NCI-H1436 (cell line): ENCODE measurements at regions not wholly inside any gene's neighbourhood (a gene's known extent, or its start where the extent isn't known, plus 50 kb on each side); places are given as distances from the start of the nearest gene placed in this dataset.

Source experiments
- DNase-seq: peaks from one replicate; lab custom pipeline; 2025; lab: John Stamatoyannopoulos, UW

DNA sequence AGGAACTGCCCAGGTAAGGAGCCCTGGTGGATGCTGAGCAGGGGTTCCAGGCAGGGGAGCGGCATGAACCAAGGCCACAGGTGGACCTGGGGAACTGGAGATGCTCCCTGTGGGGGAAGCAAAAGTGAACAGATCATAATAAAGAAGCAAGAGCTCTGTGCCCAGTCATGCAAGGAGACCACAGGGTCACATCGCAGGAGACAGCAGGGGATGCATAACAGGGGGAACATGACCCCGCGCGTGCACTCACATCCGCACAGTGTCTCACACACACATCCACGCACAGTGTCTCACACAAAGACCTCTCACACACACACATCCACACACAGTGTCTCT is 473.3 kb upstream of the HS6ST1 start:
- DNase-seq: no peak

DNA sequence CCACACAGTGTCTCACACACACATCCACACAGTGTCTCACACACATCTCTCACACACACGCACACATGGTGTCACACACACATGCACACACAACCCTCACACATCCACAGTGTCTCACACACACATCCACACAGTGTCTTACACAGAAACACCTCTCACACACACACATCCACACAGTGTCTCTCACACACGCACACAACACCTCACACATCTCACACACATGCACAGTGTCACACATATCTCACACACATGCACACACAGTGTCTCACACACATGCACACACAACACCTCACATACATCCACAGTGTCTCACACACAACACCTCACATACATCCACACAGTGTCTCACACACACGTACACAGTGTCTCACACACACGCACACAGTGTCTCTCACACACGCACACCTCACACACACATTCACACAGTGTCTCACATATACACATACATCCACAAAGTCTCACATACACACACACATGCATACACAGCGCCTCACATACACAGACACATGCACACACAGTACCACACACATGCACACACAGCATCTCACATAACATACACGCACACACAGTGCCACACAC is 473.9 kb upstream of the HS6ST1 start:
- DNase-seq: no peak

GRCh38 chr2:128793404-128793803 is 474.7 kb upstream of the HS6ST1 start:
- DNase-seq: no peak

GRCh38 chr2:128794285-128794684 is 475.6 kb upstream of the HS6ST1 start:
- DNase-seq: no peak

- no peak for DNase-seq
Observed at GRCh38 chr2:128796321-128796720, 477.7 kb upstream of the HS6ST1 start.

- no peak for DNase-seq
Observed at GRCh38 chr2:128797092-128797491, 478.4 kb upstream of the HS6ST1 start.

GRCh38 chr2:128797533-128797932 is 478.9 kb upstream of the HS6ST1 start:
- no peak for DNase-seq

DNA sequence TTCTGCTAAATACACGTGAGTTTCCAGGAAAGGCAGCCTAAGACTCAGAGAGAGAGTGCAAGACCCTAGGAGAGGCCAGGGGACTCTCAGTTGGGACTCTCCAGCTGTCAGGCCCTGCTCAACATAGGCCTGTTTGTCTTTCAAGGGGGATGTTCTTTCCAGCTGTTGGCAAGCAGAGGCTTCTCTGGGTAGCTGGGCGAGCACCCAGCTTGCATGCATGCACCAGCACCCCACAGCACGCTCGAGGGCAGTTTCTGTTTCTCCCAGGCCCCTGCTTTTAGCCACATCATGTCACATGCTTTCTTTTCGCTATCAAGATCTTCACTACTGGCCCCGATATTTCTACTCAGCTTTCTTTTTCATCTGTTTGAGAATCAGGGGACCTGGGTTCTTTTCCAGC is 479.3 kb upstream of the HS6ST1 start:
- DNase-seq: no peak

- no peak for DNase-seq
Observed at GRCh38 chr2:128798502-128799283, 480.0 kb upstream of the HS6ST1 start.

- no peak for DNase-seq
Observed at GRCh38 chr2:128799284-128799552, 480.6 kb upstream of the HS6ST1 start.

DNA sequence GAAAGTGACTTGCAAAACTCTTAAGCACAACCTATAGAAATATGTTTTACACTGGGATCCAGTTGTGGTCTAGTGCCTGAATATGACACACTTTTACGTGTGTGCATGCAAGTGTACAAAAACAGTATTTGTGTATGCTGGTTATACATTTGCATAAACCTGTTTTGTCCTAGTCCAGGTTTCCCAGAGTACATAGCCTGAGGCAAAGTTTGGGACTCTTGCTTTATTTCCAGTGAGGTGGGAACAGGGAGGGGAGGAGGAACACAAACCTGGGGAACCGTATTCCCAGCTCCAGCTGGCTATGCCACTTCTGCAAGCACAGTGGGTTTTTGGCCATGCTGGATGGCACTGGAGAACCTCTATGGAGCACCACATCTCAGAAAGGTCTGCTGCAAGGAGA is 481.1 kb upstream of the HS6ST1 start:
- no peak for DNase-seq

DNA sequence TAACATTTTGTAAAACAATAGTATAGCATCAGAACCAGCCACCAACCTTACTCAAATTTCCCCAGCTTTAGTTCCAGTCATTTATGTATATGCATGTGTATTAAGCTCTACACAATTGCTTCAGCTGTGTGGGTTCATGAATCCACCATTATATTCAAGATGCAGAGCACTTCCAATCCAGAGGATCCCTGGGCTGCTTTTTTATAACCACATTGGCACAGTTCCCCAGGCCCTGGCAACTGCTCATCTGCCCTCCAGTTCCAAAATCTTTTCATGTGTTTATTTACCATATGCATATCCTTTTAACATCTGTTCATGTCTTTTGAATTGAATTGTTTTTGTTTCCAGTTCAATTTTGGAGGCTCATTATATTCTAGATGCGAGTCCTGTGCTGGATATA is 482.9 kb upstream of the HS6ST1 start:
- no peak for DNase-seq

GRCh38 chr2:128803222-128803621 is 484.6 kb upstream of the HS6ST1 start:
- no peak for DNase-seq

DNA sequence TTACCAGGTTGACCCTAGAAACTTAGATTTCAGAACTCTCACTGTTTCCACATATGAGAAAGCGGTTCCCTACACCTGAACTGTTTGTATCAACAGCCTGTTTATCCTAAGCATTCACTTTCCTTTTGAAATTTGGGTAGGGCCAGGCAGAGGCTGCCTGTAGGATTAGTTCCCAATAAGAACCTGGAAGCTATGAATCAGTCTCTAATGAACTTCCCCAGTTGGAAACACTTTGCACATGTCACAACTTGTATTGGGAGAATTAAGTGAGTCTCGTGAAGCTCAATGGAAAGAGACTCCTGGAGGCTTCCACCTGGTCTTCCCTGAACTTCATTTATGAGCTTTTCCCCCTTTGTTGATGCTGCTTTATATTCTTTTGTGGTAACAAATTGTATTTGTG is 486.6 kb upstream of the HS6ST1 start:
- no peak for DNase-seq

DNA sequence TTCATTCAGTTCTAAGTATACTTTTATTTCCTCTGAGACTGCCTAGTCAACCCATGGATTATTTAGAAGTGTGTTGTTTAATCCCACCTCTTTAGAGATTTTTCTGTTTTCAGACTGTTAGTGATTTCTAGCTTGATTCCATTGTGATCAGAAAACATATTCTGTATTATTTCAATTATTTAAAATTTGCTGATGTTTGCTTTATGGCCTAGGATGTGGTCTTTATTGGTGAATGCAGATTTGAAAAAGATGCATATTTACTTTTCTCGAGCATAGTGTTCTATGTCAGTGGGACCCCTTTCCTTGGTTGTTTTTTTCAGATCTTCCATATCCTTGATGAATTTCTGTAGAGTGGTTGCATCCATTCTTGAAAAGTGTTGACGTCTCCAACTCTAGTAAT is 487.2 kb upstream of the HS6ST1 start:
- DNase-seq: no peak

GRCh38 chr2:128807317-128807716 is 488.6 kb upstream of the HS6ST1 start:
- no peak for DNase-seq

GRCh38 chr2:128808462-128809258 is 490.0 kb upstream of the HS6ST1 start:
- no peak for DNase-seq

- DNase-seq: no peak
Observed at GRCh38 chr2:128809259-128809636, 490.6 kb upstream of the HS6ST1 start.

- DNase-seq: no peak
Observed at GRCh38 chr2:128809880-128810279, 491.2 kb upstream of the HS6ST1 start.

GRCh38 chr2:128812183-128812940 is 493.7 kb upstream of the HS6ST1 start:
- no peak for DNase-seq

- no peak for DNase-seq
Observed at GRCh38 chr2:128813352-128814034, 494.8 kb upstream of the HS6ST1 start.

- DNase-seq: no peak
Observed at GRCh38 chr2:128815248-128815647, 496.6 kb upstream of the HS6ST1 start.
